Inflammatory macrophage treated with lipopolysaccharide for 4 hours (primary cell): ENCODE measurements at regions not wholly inside any gene's neighbourhood (a gene's known extent, or its start where the extent isn't known, plus 50 kb on each side); places are given as distances from the start of the nearest gene placed in this dataset.
"Not testable (repeated sequence)": the region's sequence is repeated elsewhere in the genome, so short reads cannot be mapped to it uniquely, and the experiment has no call there.

ENCODE experiments used
- DNase-seq: peaks from one replicate; pipeline ENCODE4 v3.0.0-alpha.2; 2020

GRCh38 chr15:23750179-23750578 is 63.1 kb upstream of the NDN start:
- no peak for DNase-seq

- no peak for DNase-seq
Measured at GRCh38 chr15:23750776-23751175, 63.7 kb upstream of the NDN start.

- no peak for DNase-seq
Measured at GRCh38 chr15:23753248-23753647, 66.1 kb upstream of the NDN start.

GRCh38 chr15:23758891-23759290 is 71.8 kb upstream of the NDN start:
- DNase-seq: no peak

- DNase-seq: no peak
Measured at GRCh38 chr15:23760024-23760423, 72.9 kb upstream of the NDN start.

GRCh38 chr15:23761386-23761785 is 74.3 kb upstream of the NDN start:
- no peak for DNase-seq

- no peak for DNase-seq
Measured at GRCh38 chr15:23762026-23762425, 74.9 kb upstream of the NDN start.

GRCh38 chr15:23763021-23763420 is 75.9 kb upstream of the NDN start:
- no peak for DNase-seq

GRCh38 chr15:23764306-23764705 is 77.2 kb upstream of the NDN start:
- DNase-seq: no peak

- no peak for DNase-seq
Measured at GRCh38 chr15:23764716-23765115, 77.6 kb upstream of the NDN start.

- not testable (repeated sequence) for DNase-seq
Measured at GRCh38 chr15:23766779-23767178, 79.7 kb upstream of the NDN start.

- no peak for DNase-seq
Measured at GRCh38 chr15:23773093-23773492, 86.0 kb upstream of the NDN start.

- DNase-seq: no peak
Measured at GRCh38 chr15:23787346-23788105, 100.4 kb upstream of the NDN start.

- DNase-seq: no peak
Measured at GRCh38 chr15:23793191-23793680, 106.1 kb upstream of the NDN start.

GRCh38 chr15:23797747-23798446 is 110.8 kb upstream of the NDN start:
- no peak for DNase-seq

- no peak for DNase-seq
Measured at GRCh38 chr15:23801881-23802280, 114.8 kb upstream of the NDN start.

GRCh38 chr15:23802896-23803435 is 115.9 kb upstream of the NDN start:
- not testable (repeated sequence) for DNase-seq

GRCh38 chr15:23806980-23807379 is 119.9 kb upstream of the NDN start:
- no peak for DNase-seq

- DNase-seq: no peak
Measured at GRCh38 chr15:23823508-23823907, 136.4 kb upstream of the NDN start.

GRCh38 chr15:23828786-23829185 is 141.7 kb upstream of the NDN start:
- DNase-seq: no peak

GRCh38 chr15:23835953-23836352 is 148.8 kb upstream of the NDN start:
- DNase-seq: no peak

- no peak for DNase-seq
Measured at GRCh38 chr15:23839893-23840474, 152.9 kb upstream of the NDN start.

GRCh38 chr15:23846218-23846617 is 159.1 kb upstream of the NDN start:
- no peak for DNase-seq

GRCh38 chr15:23850666-23851065 is 163.6 kb upstream of the NDN start:
- DNase-seq: no peak
